ENCODE measurements at regions not wholly inside any gene's neighbourhood (a gene's known extent, or its start where the extent isn't known, plus 50 kb on each side); places are given as distances from the start of the nearest gene placed in this dataset.
"Not testable (repeated sequence)": the region's sequence is repeated elsewhere in the genome, so short reads cannot be mapped to it uniquely, and the experiment has no call there.

GRCh38 chr22:11034660-11034987 lies 4493.4 kb upstream of the OR11H1 start:
- H3K27me3 Mint-ChIP-seq (ENCODE audit: unreplicated experiment); H3K27ac Mint-ChIP-seq (ENCODE audit: unreplicated experiment); H3K36me3 Mint-ChIP-seq (ENCODE audit: insufficient read depth, unreplicated experiment); H3K4me3 Mint-ChIP-seq (ENCODE audit: low read depth, unreplicated experiment); BruUV-seq (replicated peaks); DNase-seq; CTCF ChIA-PET; H3K4me1 Mint-ChIP-seq (ENCODE audit: low read depth, unreplicated experiment); intact Hi-C loops (cut with micrococcal nuclease; ENCODE audit: unreplicated experiment): not testable (repeated sequence)
- peaks cover 21% of the 10 kb centered on the region for H3K9me3 Mint-ChIP-seq (ENCODE audit: low read depth, unreplicated experiment)

GRCh38 chr22:11035031-11035873 lies 4492.7 kb upstream of the OR11H1 start:
- intact Hi-C loops (cut with micrococcal nuclease; ENCODE audit: unreplicated experiment); H3K4me3 Mint-ChIP-seq (ENCODE audit: low read depth, unreplicated experiment); DNase-seq; H3K36me3 Mint-ChIP-seq (ENCODE audit: insufficient read depth, unreplicated experiment); CTCF ChIA-PET; H3K4me1 Mint-ChIP-seq (ENCODE audit: low read depth, unreplicated experiment); BruUV-seq (replicated peaks); H3K27ac Mint-ChIP-seq (ENCODE audit: unreplicated experiment); H3K27me3 Mint-ChIP-seq (ENCODE audit: unreplicated experiment): not testable (repeated sequence)
- H3K9me3 Mint-ChIP-seq (ENCODE audit: low read depth, unreplicated experiment), result peaks cover 21% of the 10 kb centered on the region

DNA sequence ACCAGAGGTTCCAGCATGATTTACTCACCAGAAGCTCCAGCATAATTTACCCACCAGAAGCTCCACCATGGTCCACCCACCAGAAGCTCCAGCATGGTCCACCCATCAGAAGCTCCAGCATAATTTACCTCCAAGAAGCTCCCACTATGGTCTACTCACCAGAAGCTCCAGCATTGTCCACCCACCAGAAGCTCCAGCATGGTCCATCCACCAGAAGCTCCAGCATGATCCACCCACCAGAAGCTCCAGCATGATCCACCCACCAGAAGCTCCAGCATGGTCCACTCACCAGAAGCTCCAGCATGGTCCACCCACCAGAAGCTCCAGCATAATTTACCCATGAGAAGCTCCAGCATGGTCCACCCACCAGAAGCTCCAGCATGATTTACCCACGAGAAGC lies 4490.7 kb upstream of the OR11H1 start:
- H3K4me3 Mint-ChIP-seq (ENCODE audit: low read depth, unreplicated experiment); H3K27ac Mint-ChIP-seq (ENCODE audit: unreplicated experiment); H3K36me3 Mint-ChIP-seq (ENCODE audit: insufficient read depth, unreplicated experiment); DNase-seq; H3K27me3 Mint-ChIP-seq (ENCODE audit: unreplicated experiment); intact Hi-C loops (cut with micrococcal nuclease; ENCODE audit: unreplicated experiment); H3K4me1 Mint-ChIP-seq (ENCODE audit: low read depth, unreplicated experiment); CTCF ChIA-PET; BruUV-seq (replicated peaks): not testable (repeated sequence)
- H3K9me3 Mint-ChIP-seq (ENCODE audit: low read depth, unreplicated experiment), result peaks cover 26% of the 10 kb centered on the region

- DNase-seq; H3K27me3 Mint-ChIP-seq (ENCODE audit: unreplicated experiment); H3K27ac Mint-ChIP-seq (ENCODE audit: unreplicated experiment); H3K4me1 Mint-ChIP-seq (ENCODE audit: low read depth, unreplicated experiment); H3K36me3 Mint-ChIP-seq (ENCODE audit: insufficient read depth, unreplicated experiment); BruUV-seq (replicated peaks); CTCF ChIA-PET; H3K4me3 Mint-ChIP-seq (ENCODE audit: low read depth, unreplicated experiment); intact Hi-C loops (cut with micrococcal nuclease; ENCODE audit: unreplicated experiment): not testable (repeated sequence)
- H3K9me3 Mint-ChIP-seq (ENCODE audit: low read depth, unreplicated experiment), result peaks cover 26% of the 10 kb centered on the region
Measured at GRCh38 chr22:11037814-11038213, 4490.2 kb upstream of the OR11H1 start.

- H3K36me3 Mint-ChIP-seq (ENCODE audit: insufficient read depth, unreplicated experiment); CTCF ChIA-PET; H3K27ac Mint-ChIP-seq (ENCODE audit: unreplicated experiment); DNase-seq; intact Hi-C loops (cut with micrococcal nuclease; ENCODE audit: unreplicated experiment); BruUV-seq (replicated peaks); H3K27me3 Mint-ChIP-seq (ENCODE audit: unreplicated experiment); H3K4me1 Mint-ChIP-seq (ENCODE audit: low read depth, unreplicated experiment); H3K4me3 Mint-ChIP-seq (ENCODE audit: low read depth, unreplicated experiment): not testable (repeated sequence)
- peaks cover 26% of the 10 kb centered on the region for H3K9me3 Mint-ChIP-seq (ENCODE audit: low read depth, unreplicated experiment)
Measured at GRCh38 chr22:11038786-11039185, 4489.2 kb upstream of the OR11H1 start.

DNA sequence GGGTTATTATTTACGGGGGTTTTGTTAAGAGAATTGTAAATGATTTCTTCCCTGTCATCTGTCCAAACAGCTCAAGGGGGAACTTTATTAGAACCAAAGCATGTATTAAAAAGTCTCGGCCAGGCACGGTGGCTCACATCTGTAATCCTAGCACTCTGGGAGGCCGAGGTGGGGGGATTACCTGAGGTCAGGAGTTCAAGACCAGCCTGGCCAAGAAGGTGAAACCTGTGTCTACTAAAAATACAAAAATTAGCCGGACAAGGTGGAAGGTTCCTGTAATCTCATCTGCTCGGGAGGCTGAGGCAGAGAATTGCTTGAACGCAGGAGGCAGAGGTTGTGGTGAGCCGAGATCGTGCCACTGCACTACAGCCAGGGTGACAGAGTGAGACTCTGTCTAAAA lies 4486.6 kb upstream of the OR11H1 start:
- H3K4me1 Mint-ChIP-seq (ENCODE audit: low read depth, unreplicated experiment); BruUV-seq (replicated peaks); intact Hi-C loops (cut with micrococcal nuclease; ENCODE audit: unreplicated experiment): not testable (repeated sequence)

DNA sequence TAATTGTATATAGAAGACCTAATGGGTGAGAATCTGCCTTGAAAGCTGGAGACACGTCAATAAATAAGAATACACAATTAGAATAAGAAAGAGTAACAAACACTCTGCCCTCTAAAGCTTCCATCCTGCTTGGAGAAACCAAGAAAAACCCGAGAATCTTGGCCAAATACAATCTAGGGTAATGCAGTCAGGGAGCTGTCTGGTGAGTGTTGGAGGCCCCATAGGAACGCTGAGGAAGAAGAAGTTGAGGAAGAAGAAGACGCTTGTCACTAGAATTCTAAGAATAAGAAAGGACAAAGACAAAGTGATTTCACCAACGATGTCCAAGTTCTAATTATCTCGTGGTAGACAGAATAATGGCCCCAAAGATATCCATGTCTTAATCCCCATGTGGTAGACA lies 4485.9 kb upstream of the OR11H1 start:
- BruUV-seq (replicated peaks), result no TSS peak
- DNase-seq, result no peak
- Mint-ChIP-seq H3K4me3 (ENCODE audit: low read depth, unreplicated experiment) (no peak overlapping the region), H3K4me1 (ENCODE audit: low read depth, unreplicated experiment) (no peaks in the 10 kb centered on the region), H3K36me3 (ENCODE audit: insufficient read depth, unreplicated experiment) (no peaks in the 10 kb centered on the region), H3K27me3 (ENCODE audit: unreplicated experiment) (no peaks in the 10 kb centered on the region), H3K9me3 (ENCODE audit: low read depth, unreplicated experiment) (peaks cover 16% of the 10 kb centered on the region), H3K27ac (ENCODE audit: unreplicated experiment) (no peak overlapping the region)
- CTCF ChIA-PET, result no interaction called here
- intact Hi-C loops (cut with micrococcal nuclease; ENCODE audit: unreplicated experiment), result no loop called here
- no peak for TF ChIP-seq CTCF (IDR thresholded peaks at IDR 0.05; ENCODE audit: unreplicated experiment)

More for the DNA sequence above, 4486.6 kb upstream of the OR11H1 start:
- DNase-seq; H3K36me3 Mint-ChIP-seq (ENCODE audit: insufficient read depth, unreplicated experiment); H3K27ac Mint-ChIP-seq (ENCODE audit: unreplicated experiment); CTCF ChIA-PET; H3K27me3 Mint-ChIP-seq (ENCODE audit: unreplicated experiment); H3K4me3 Mint-ChIP-seq (ENCODE audit: low read depth, unreplicated experiment): not testable (repeated sequence)
- peaks cover 14% of the 10 kb centered on the region for H3K9me3 Mint-ChIP-seq (ENCODE audit: low read depth, unreplicated experiment)

DNA sequence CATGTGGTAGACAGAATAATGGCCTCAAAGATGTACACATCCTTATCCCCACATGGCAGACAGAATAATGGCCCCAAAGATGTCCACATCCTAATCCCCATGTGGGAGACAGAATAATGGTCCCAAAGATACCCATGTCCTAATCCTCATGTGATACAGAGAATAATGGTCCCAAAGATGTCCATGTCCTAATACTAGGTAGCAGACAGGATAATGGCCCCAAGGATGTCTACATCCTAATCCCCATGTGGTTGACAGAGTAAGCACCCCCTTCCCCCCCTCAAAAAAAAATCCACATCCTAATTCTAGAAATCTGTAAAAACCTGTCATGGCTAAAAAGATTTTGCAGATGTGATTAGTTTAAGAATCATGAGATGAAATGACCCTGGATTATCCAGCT lies 4484.7 kb upstream of the OR11H1 start:
- H3K27ac Mint-ChIP-seq (ENCODE audit: unreplicated experiment); H3K4me3 Mint-ChIP-seq (ENCODE audit: low read depth, unreplicated experiment); H3K36me3 Mint-ChIP-seq (ENCODE audit: insufficient read depth, unreplicated experiment); CTCF ChIA-PET; DNase-seq; H3K4me1 Mint-ChIP-seq (ENCODE audit: low read depth, unreplicated experiment); intact Hi-C loops (cut with micrococcal nuclease; ENCODE audit: unreplicated experiment); BruUV-seq (replicated peaks); H3K27me3 Mint-ChIP-seq (ENCODE audit: unreplicated experiment): not testable (repeated sequence)
- peaks cover 15% of the 10 kb centered on the region for H3K9me3 Mint-ChIP-seq (ENCODE audit: low read depth, unreplicated experiment)

DNA sequence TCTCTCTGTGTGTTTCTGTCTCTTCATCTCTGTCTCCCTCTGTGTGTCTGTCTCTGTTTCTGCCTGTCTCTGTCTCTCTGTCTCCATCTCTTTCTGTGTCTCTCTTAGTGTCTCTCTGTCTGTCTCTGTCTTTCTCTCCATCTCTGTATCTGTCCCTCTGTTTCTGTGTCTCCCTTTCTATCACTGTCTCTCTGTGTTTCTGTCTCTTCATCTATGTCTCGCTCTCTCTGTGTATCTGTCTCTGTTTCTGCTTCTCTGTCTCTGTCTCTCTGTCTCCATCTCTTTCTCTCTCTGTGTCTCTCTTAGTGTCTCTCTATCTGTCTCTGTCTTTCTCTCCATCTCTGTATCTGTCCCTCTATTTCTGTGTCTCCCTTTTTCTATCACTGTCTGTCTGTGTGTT lies 4479.1 kb upstream of the OR11H1 start:
- CTCF ChIA-PET; H3K36me3 Mint-ChIP-seq (ENCODE audit: insufficient read depth, unreplicated experiment); H3K4me3 Mint-ChIP-seq (ENCODE audit: low read depth, unreplicated experiment); BruUV-seq (replicated peaks); H3K4me1 Mint-ChIP-seq (ENCODE audit: low read depth, unreplicated experiment); H3K27ac Mint-ChIP-seq (ENCODE audit: unreplicated experiment); DNase-seq; intact Hi-C loops (cut with micrococcal nuclease; ENCODE audit: unreplicated experiment); H3K27me3 Mint-ChIP-seq (ENCODE audit: unreplicated experiment): not testable (repeated sequence)
- peaks cover 10% of the 10 kb centered on the region for H3K9me3 Mint-ChIP-seq (ENCODE audit: low read depth, unreplicated experiment)

Measured in Calu3 (cell line).